GM21447 (cell line): ENCODE measurements at regions not wholly inside any gene's neighbourhood (a gene's known extent, or its start where the extent isn't known, plus 50 kb on each side); places are given as distances from the start of the nearest gene placed in this dataset.
"Not testable (repeated sequence)": the region's sequence is repeated elsewhere in the genome, so short reads cannot be mapped to it uniquely, and the experiment has no call there.

Experiments
- ATAC-seq: cut with Tn5 transposase; IDR thresholded peaks from one replicate; pipeline ENCODE4 v1.9.1; 2021; ENCODE audit not compliant: unreplicated experiment

DNA sequence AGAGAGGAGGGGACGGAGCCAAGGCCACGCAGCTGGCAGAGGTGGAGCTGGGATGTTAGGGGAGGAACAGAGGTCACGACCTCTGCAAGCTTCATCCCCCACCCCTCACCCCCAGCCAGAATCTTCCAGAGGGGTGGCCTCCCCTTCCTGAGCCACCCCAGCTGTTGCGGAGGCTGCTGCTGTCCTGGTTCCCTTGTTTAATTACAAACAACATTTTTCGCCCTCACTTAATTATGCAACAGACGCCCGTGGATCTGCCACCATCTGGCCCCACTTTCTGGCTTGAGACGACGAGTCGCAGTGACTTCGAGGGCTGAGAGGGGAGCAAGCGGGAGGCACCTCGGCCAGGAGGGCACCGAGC lies 153.7 kb upstream of the PTPN1 start:
- no peak for ATAC-seq

- ATAC-seq, result no peak
Measured at GRCh38 chr20:50356962-50357782, 153.0 kb upstream of the PTPN1 start.

GRCh38 chr20:50357783-50358161 lies 152.4 kb upstream of the PTPN1 start:
- no peak for ATAC-seq

- ATAC-seq, result no peak
Measured at GRCh38 chr20:50358166-50358565, 152.0 kb upstream of the PTPN1 start.

- no peak for ATAC-seq
Measured at GRCh38 chr20:50358971-50359370, 151.2 kb upstream of the PTPN1 start.

GRCh38 chr20:50359607-50360217 lies 150.5 kb upstream of the PTPN1 start:
- no peak for ATAC-seq

DNA sequence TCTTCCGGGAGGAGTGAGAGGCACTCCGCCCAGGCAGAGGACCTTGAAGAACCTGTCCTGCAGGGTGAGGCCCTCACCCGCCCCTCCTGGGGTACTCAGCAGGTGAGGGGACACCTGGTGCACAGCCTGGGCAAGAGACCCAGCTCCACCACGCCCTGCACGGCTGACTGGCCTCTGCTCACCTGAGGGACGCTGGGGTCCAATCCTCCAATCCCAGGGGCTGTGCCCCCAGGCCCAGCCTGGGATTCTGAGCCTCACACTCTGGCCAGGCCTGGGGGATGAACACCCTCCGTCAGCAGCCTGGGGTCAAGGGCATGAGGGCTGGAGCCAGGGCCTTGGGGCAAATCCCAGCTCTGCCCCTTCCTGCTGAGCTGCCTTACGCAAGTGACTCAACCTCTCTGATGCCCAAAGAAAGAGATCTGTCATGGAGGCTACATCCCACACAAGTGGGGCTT lies 149.9 kb upstream of the PTPN1 start:
- ATAC-seq, result no peak

DNA sequence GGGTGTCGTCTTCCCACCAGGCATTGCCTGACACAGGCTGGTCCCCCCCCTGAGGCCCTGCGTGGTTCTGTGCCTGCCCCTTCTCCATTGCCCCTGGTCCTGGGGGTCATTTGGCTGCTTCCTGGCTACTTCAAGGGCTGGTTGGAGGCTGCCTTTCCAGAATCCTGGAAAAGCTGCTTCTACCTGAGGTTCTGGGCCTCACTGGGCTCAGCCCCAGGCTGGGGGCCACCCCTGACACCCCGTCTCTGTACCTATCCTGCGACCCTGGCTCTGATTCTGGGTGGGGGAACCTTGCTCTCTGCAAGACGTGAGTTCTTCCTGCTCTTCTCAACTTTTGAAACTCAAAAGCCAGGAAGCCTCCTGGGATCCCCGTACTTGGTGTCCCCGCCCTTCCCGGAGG lies 149.3 kb upstream of the PTPN1 start:
- no peak for ATAC-seq

GRCh38 chr20:50362177-50362576 lies 148.0 kb upstream of the PTPN1 start:
- ATAC-seq, result not testable (repeated sequence)

GRCh38 chr20:50363027-50363426 lies 147.2 kb upstream of the PTPN1 start:
- ATAC-seq, result no peak

DNA sequence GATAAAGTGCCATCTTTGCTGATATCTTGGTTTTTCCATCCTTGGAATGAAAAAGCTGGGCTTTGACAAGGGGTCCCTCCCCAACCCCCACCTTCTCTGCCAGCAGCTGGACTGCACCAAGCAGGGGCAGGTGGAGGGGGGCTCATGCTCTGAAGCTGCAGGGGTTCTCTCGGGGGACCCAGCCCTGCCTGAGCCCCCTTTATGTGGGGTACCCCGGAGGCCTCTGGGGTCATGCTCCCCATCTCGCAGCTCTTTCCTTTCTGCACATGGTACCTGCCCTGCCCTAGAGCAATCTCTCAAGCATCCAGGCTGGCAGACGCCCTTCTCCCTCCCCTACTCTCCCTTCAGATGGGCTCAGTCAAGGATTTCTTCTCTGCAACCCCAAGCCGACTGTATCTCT lies 146.7 kb upstream of the PTPN1 start:
- no peak for ATAC-seq

DNA sequence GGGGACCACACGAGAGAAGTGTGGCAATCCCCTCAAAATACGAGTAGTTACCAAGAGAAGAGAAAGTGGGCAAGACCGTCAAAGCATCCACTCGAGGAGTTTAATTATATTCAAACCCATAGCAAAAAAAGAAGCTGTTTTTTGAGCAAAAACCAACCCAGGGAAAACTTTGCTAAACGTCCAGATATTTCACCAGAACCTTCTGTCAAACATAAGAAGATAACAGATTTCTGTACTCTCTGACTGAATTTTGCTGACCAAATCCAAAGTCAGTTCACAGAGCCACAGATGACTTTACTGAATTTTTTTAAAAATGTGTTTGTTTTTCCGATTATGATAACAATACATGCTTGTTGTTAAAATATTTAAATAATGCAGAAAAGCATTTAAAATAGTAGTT lies 145.6 kb upstream of the PTPN1 start:
- no peak for ATAC-seq

GRCh38 chr20:50366270-50367103 lies 143.7 kb upstream of the PTPN1 start:
- ATAC-seq, result no peak

GRCh38 chr20:50367104-50367674 lies 143.0 kb upstream of the PTPN1 start:
- ATAC-seq, result no peak

DNA sequence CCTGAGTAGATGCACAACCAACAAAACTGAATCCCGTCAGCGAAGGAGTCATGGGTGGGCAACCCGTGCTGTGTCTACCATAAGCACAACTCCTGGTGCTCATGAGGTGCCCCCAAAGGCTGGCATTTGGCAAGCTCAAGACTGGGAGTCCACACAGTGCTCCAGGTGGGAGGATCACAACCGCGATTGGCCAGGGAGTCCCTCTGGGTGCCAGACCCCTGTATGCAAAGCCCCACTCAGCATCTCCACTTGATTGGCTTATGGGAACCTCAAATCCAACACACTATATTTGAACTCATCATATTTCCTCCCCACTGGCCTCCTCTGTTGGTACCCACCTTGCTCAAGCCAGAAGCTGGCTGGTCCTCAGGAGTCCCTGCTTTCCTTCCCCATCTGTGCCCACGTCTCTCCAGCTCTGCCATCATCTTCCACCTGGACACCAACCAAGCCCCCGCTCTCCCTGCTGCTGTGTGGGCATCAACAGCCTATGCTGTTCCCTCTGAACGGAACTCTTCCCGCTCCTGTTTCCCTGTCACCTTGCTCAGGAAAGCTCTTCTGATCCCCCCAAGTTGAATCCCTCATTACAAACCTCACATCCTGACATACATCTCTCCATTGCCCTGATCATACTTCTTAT lies 142.3 kb upstream of the PTPN1 start:
- ATAC-seq, result no peak

DNA sequence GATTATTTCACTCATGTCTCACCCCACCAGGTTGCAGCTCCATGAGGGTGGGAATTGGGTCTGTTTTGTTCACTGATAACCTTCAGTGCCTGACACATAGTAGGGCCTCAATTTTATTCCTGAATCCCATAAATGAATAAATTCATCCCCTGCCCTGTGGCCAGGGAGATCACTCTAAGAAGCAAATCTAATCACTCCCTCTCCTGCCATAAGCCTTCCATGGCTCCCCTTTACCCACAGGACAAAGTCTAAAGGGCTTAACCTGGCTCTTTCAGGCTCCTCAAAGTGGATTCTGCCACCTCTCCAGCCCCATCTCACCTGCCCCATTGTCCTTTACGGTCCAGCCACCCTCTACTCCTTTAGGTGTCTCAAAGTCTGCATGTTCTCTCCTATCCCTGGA lies 141.8 kb upstream of the PTPN1 start:
- no peak for ATAC-seq

DNA sequence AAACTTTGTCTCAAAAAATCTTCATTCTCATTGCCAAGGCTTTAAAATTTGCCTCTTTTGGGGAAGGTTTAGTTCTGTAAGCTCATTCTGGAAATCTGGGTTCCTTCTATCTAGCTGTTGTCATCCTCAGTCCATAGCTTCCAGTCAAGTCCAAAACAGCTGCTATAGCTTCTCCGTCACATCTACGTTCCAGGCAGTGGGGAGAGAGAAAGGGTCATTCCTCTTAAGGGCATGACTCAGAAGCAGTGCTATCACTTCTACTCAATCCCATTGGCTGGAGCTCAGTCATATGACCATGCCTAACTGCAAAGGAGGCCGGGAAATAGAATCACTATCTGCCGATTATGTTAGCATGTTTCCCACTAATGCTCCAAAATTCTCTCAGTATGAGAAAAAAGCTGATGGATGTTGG lies 141.4 kb upstream of the PTPN1 start:
- ATAC-seq, result no peak

DNA sequence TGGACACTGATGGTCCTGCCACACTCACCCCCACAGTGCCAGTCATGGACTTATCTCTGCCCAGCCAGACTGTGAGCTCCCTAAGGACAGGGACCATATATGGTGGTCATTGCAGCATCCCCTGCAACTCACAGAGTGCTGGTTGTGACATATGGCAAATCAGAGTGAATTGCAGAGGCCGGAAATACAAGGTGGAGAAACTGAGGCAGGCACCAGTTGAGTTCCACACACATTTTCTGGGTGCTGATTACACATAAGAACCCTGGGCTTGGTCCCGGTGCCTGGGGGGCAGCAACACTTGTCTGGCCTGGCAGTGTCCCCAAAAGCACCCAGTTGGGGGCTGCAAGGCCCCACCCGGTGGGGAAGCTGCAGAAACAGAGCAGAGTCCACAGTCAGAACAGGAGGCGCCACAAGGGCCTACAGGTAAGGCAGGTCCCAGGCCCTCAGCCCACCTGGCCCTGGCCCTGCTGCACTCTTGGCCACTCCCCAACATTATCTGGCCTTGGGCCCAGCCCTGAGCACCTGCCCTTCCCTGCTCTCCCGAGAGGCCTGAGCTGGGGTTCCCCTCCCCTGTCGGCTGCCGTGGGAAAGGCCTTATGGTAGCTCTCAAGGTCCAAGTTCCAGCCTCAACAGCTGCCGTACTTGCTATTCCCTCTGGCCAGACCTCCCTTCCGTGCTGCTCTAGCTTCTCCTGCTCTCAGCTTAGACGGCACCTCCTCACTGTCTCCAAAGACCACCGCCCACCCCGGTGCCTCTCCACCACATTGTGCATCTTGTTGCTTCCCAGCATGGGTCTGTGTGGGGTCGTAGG lies 140.8 kb upstream of the PTPN1 start:
- ATAC-seq, result no peak

DNA sequence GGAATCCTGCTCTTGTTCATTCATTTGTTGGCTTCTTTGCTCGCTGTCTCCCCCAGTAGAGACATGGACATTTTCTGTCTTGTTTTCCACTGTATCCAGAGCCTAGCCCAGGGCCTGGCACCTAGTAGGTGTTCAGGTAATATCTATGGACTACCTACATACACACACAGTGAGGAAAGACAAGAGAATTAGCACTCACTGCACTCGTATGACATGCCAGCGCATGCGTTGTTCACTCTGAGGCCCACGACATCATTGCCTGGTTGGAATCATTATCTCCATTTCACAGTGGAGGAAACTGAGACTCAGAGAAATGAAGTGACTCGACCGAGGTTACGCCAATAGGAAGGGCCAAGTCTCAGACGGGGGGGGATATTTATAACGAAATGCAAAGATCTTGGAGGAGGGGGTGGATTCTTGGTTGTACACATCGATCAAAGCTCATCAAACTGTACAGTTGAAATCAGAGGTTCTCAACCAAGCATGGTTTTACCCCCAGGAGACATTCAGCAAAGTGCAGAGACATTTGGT lies 140.1 kb upstream of the PTPN1 start:
- ATAC-seq, result no peak
